ENCODE measurements at regions not wholly inside any gene's neighbourhood (a gene's known extent, or its start where the extent isn't known, plus 50 kb on each side); places are given as distances from the start of the nearest gene placed in this dataset.

- DNase-seq (ENCODE audit: low read depth), result no peak
- no peak overlapping the region for H3K4me3 ChIP-seq (ENCODE audit: low read depth, low read length)
- in situ Hi-C loops (cut with HindIII; ENCODE audit: low sequenced_read_pairs), result no loop called here
- no peak for TF ChIP-seq CTCF (IDR thresholded peaks at IDR 0.05; ENCODE audit: low read depth, low read length, missing control alignments)
Measured at GRCh38 chr2:239689985-239690384, 289.2 kb upstream of the HDAC4 start.

GRCh38 chr2:239689410-239689809 lies 288.6 kb upstream of the HDAC4 start:
- in situ Hi-C loops (cut with HindIII; ENCODE audit: low sequenced_read_pairs), result no loop called here
- no peak for TF ChIP-seq CTCF (IDR thresholded peaks at IDR 0.05; ENCODE audit: low read depth, low read length, missing control alignments)
- H3K4me3 ChIP-seq (ENCODE audit: low read depth, low read length), result no peak overlapping the region
- DNase-seq (ENCODE audit: low read depth), result no peak

- in situ Hi-C loops (cut with HindIII; ENCODE audit: low sequenced_read_pairs), result no loop called here
- H3K4me3 ChIP-seq (ENCODE audit: low read depth, low read length), result no peak overlapping the region
- TF ChIP-seq CTCF (IDR thresholded peaks at IDR 0.05; ENCODE audit: low read depth, low read length, missing control alignments), result no peak
- no peak for DNase-seq (ENCODE audit: low read depth)
Measured at GRCh38 chr2:239688840-239689239, 288.0 kb upstream of the HDAC4 start.

- in situ Hi-C loops (cut with HindIII; ENCODE audit: low sequenced_read_pairs), result no loop called here
- no peak for DNase-seq (ENCODE audit: low read depth)
Measured at GRCh38 chr2:239688122-239688681, 287.4 kb upstream of the HDAC4 start.

GRCh38 chr2:239687441-239687840 lies 286.6 kb upstream of the HDAC4 start:
- no peak overlapping the region for H3K4me3 ChIP-seq (ENCODE audit: low read depth, low read length)
- no peak for TF ChIP-seq CTCF (IDR thresholded peaks at IDR 0.05; ENCODE audit: low read depth, low read length, missing control alignments)
- in situ Hi-C loops (cut with HindIII; ENCODE audit: low sequenced_read_pairs), result no loop called here
- DNase-seq (ENCODE audit: low read depth), result no peak

More at GRCh38 chr2:239688122-239688681, 287.4 kb upstream of the HDAC4 start:
- TF ChIP-seq CTCF (IDR thresholded peaks at IDR 0.05; ENCODE audit: low read depth, low read length, missing control alignments), result peak; percentile 15
- no peak overlapping the region for H3K4me3 ChIP-seq (ENCODE audit: low read depth, low read length)

GRCh38 chr2:239685965-239686364 lies 285.1 kb upstream of the HDAC4 start:
- TF ChIP-seq CTCF (IDR thresholded peaks at IDR 0.05; ENCODE audit: low read depth, low read length, missing control alignments), result no peak
- DNase-seq (ENCODE audit: low read depth), result no peak
- H3K4me3 ChIP-seq (ENCODE audit: low read depth, low read length), result no peak overlapping the region
- in situ Hi-C loops (cut with HindIII; ENCODE audit: low sequenced_read_pairs), result no loop called here
